GM18507 (cell line): ENCODE measurements at regions not wholly inside any gene's neighbourhood (a gene's known extent, or its start where the extent isn't known, plus 50 kb on each side); places are given as distances from the start of the nearest gene placed in this dataset.

Experiments
- DNase-seq: peaks from one replicate; pipeline ENCODE4 v3.0.0; 2011; ENCODE audit warnings: low read depth; ENCODE audit not compliant: insufficient read length; ENCODE audit errors: extremely low spot score
- FAIRE-seq: peaks from 2 replicates; lab custom pipeline; 2011; peaks lifted over from hg19 to GRCh38; lab: Jason Lieb, UNC

GRCh38 chr15:46703871-46704637 lies 1013.3 kb upstream of the SEMA6D start:
- DNase-seq (no peak), FAIRE-seq (no peak)

- DNase-seq (no peak), FAIRE-seq (no peak)
Measured at GRCh38 chr15:46707452-46707851, 1009.9 kb upstream of the SEMA6D start.

- DNase-seq (no peak), FAIRE-seq (no peak)
Measured at GRCh38 chr15:46708226-46708625, 1009.1 kb upstream of the SEMA6D start.

GRCh38 chr15:46709460-46710083 lies 1007.7 kb upstream of the SEMA6D start:
- DNase-seq (no peak), FAIRE-seq (no peak)

GRCh38 chr15:46710401-46710960 lies 1006.8 kb upstream of the SEMA6D start:
- DNase-seq (no peak), FAIRE-seq (no peak)

- no peak for DNase-seq
- no peak for FAIRE-seq
Measured at GRCh38 chr15:46713045-46713444, 1004.3 kb upstream of the SEMA6D start.

- DNase-seq (no peak), FAIRE-seq (no peak)
Measured at GRCh38 chr15:46714950-46715349, 1002.4 kb upstream of the SEMA6D start.

- FAIRE-seq (no peak), DNase-seq (no peak)
Measured at GRCh38 chr15:46723308-46723707, 994.0 kb upstream of the SEMA6D start.

- FAIRE-seq (no peak), DNase-seq (no peak)
Measured at GRCh38 chr15:46732060-46732459, 985.2 kb upstream of the SEMA6D start.

- FAIRE-seq (no peak), DNase-seq (no peak)
Measured at GRCh38 chr15:46735115-46735514, 982.2 kb upstream of the SEMA6D start.

- FAIRE-seq (no peak), DNase-seq (no peak)
Measured at GRCh38 chr15:46751303-46751702, 966.0 kb upstream of the SEMA6D start.

GRCh38 chr15:46753946-46754345 lies 963.4 kb upstream of the SEMA6D start:
- DNase-seq (no peak), FAIRE-seq (no peak)

GRCh38 chr15:46763091-46763490 lies 954.2 kb upstream of the SEMA6D start:
- DNase-seq, result no peak
- FAIRE-seq, result no peak

- no peak for DNase-seq
- FAIRE-seq, result no peak
Measured at GRCh38 chr15:46764851-46765250, 952.5 kb upstream of the SEMA6D start.

- FAIRE-seq, result no peak
- DNase-seq, result no peak
Measured at GRCh38 chr15:46766021-46766420, 951.3 kb upstream of the SEMA6D start.

- FAIRE-seq, result no peak
- no peak for DNase-seq
Measured at GRCh38 chr15:46768287-46768686, 949.0 kb upstream of the SEMA6D start.

GRCh38 chr15:46773016-46773415 lies 944.3 kb upstream of the SEMA6D start:
- no peak for FAIRE-seq
- no peak for DNase-seq

GRCh38 chr15:46778876-46779275 lies 938.4 kb upstream of the SEMA6D start:
- FAIRE-seq (no peak), DNase-seq (no peak)

GRCh38 chr15:46786590-46787285 lies 930.6 kb upstream of the SEMA6D start:
- FAIRE-seq (no peak), DNase-seq (no peak)

GRCh38 chr15:46795685-46796084 lies 921.6 kb upstream of the SEMA6D start:
- DNase-seq (no peak), FAIRE-seq (no peak)
